Amygdala (tissue), 56 donors: ENCODE measurements at regions not wholly inside any gene's neighbourhood (a gene's known extent, or its start where the extent isn't known, plus 50 kb on each side); places are given as distances from the start of the nearest gene placed in this dataset.

Experiments
- DNase-seq, 56 donors: peaks; one replicate each; lab custom pipeline; 2025; lab: John Stamatoyannopoulos, UW

GRCh38 chr11:8740129-8740528 is 57.5 kb downstream of the RPL27A start:
- DNase-seq, result no peak

- DNase-seq, result no peak
Observed at GRCh38 chr11:8744423-8744822, 61.8 kb downstream of the RPL27A start.

- DNase-seq, result no peak
Observed at GRCh38 chr11:8745431-8746253, 63.0 kb downstream of the RPL27A start.

GRCh38 chr11:8746331-8746974 is 63.9 kb downstream of the RPL27A start:
- no peak for DNase-seq

GRCh38 chr11:8747173-8747572 is 64.6 kb downstream of the RPL27A start:
- DNase-seq, result no peak

GRCh38 chr11:8748317-8748716 is 65.7 kb downstream of the RPL27A start:
- DNase-seq, result no peak

GRCh38 chr11:8749202-8749601 is 66.6 kb downstream of the RPL27A start:
- DNase-seq, result no peak

GRCh38 chr11:8754241-8754640 is 71.6 kb downstream of the RPL27A start:
- no peak for DNase-seq

GRCh38 chr11:8756201-8756600 is 73.6 kb downstream of the RPL27A start:
- DNase-seq, result no peak

GRCh38 chr11:8757047-8757446 is 74.5 kb downstream of the RPL27A start:
- no peak for DNase-seq

GRCh38 chr11:8757533-8757932 is 74.9 kb downstream of the RPL27A start:
- DNase-seq, result no peak

- no peak for DNase-seq
Observed at GRCh38 chr11:8758619-8759169, 76.1 kb downstream of the RPL27A start.

GRCh38 chr11:8759634-8760033 is 77.0 kb downstream of the RPL27A start:
- peak in 12 of 56 donors; percentile 5 to 28 (median 15) for DNase-seq

GRCh38 chr11:8760896-8761295 is 78.3 kb downstream of the RPL27A start:
- no peak for DNase-seq

- DNase-seq, result no peak
Observed at GRCh38 chr11:8763070-8763685, 80.6 kb downstream of the RPL27A start.

- no peak for DNase-seq
Observed at GRCh38 chr11:8765294-8765693, 82.7 kb downstream of the RPL27A start.

- DNase-seq, result no peak
Observed at GRCh38 chr11:8766043-8766987, 83.7 kb downstream of the RPL27A start.

- no peak for DNase-seq
Observed at GRCh38 chr11:8766988-8767374, 84.4 kb downstream of the RPL27A start.

GRCh38 chr11:8767466-8768142 is 85.0 kb downstream of the RPL27A start:
- no peak for DNase-seq
